ENCODE measurements at regions not wholly inside any gene's neighbourhood (a gene's known extent, or its start where the extent isn't known, plus 50 kb on each side); places are given as distances from the start of the nearest gene placed in this dataset.

GRCh38 chrX:95974096-95974470 lies 710.6 kb upstream of the DIAPH2 start:
- no peak for ATAC-seq
- TF ChIP-seq ISL1 (CRISPR knock-in tag; IDR thresholded peaks at IDR 0.05) (no peak), POU6F1 (CRISPR knock-in tag; IDR thresholded peaks at IDR 0.05; ENCODE audit: borderline replicate concordance, low read depth) (no peak), ZNF8 (CRISPR knock-in tag; IDR thresholded peaks at IDR 0.05) (no peak)

DNA sequence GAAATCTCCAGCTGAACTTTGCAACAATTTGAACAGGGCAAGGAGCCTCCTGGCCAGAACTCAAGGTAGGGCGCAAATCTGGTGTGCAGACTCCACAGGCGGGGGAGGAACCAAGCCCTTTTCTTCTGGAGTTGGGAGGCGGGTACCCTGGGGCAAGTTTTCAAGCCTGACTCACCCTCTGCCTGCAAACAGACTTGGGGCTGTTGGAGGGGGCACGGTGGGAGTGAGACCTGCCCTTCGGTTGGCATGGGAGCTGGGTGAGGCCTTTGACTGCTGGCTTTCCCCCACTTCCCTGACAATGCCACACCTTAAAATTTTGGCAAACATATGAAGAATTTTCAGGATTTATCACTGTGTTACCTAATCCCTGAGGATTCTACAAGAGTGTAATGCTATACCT lies 709.8 kb upstream of the DIAPH2 start:
- TF ChIP-seq RARB (CRISPR knock-in tag; IDR thresholded peaks at IDR 0.05) (no peak), GLIS3 (CRISPR knock-in tag; IDR thresholded peaks at IDR 0.05) (no peak), ZNF70 (CRISPR knock-in tag; IDR thresholded peaks at IDR 0.05) (no peak), ZFP30 (CRISPR knock-in tag; IDR thresholded peaks at IDR 0.05) (no peak), OSR1 (CRISPR knock-in tag; IDR thresholded peaks at IDR 0.05) (no peak), TOX (CRISPR knock-in tag; IDR thresholded peaks at IDR 0.05; ENCODE audit: borderline replicate concordance) (no peak), ZC3H10 (CRISPR knock-in tag; IDR thresholded peaks at IDR 0.05) (no peak), BACH2 (CRISPR knock-in tag; IDR thresholded peaks at IDR 0.05; ENCODE audit: borderline replicate concordance) (no peak), SNAI2 (CRISPR knock-in tag; IDR thresholded peaks at IDR 0.05) (no peak)

DNA sequence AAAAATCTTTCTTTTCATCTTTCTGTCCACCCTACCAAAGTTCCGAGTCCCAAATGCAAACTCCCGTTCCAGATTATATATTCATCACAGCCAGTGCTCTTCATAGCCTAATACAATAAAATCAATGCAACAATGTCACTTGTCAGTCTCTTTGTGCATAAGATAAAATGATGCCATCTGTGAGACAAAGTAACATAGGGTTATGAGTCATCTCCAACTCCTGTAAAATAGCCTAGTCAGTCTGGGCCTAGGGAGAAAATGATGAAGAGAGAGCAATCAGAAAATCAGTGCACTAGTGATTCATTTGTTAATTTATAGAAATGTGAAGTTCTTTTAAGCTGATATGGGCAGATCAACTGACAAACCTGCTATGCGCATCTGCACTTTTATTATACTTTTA lies 689.1 kb upstream of the DIAPH2 start:
- ATAC-seq = no peak
- no peak for TF ChIP-seq PATZ1 (CRISPR knock-in tag; IDR thresholded peaks at IDR 0.05; ENCODE audit: borderline replicate concordance)
- no peak for TF ChIP-seq RARB (CRISPR knock-in tag; IDR thresholded peaks at IDR 0.05)
- no peak for TF ChIP-seq BACH2 (CRISPR knock-in tag; IDR thresholded peaks at IDR 0.05; ENCODE audit: borderline replicate concordance)
- TF ChIP-seq, protein P1, sequence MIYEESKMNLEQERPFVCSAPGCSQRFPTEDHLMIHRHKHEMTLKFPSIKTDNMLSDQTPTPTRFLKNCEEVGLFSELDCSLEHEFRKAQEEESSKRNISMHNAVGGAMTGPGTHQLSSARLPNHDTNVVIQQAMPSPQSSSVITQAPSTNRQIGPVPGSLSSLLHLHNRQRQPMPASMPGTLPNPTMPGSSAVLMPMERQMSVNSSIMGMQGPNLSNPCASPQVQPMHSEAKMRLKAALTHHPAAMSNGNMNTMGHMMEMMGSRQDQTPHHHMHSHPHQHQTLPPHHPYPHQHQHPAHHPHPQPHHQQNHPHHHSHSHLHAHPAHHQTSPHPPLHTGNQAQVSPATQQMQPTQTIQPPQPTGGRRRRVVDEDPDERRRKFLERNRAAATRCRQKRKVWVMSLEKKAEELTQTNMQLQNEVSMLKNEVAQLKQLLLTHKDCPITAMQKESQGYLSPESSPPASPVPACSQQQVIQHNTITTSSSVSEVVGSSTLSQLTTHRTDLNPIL (CRISPR knock-in tag; IDR thresholded peaks at IDR 0.05; ENCODE audit: low read depth) = no peak
- no peak for TF ChIP-seq ZFP3 (CRISPR knock-in tag; IDR thresholded peaks at IDR 0.05)
- TF ChIP-seq ZNF565 (CRISPR knock-in tag; conservative IDR thresholded peaks at IDR 0.05; ENCODE audit: low read depth) = no peak
- TF ChIP-seq GLIS3 (CRISPR knock-in tag; IDR thresholded peaks at IDR 0.05) = no peak
- no peak for TF ChIP-seq CSRNP3 (CRISPR knock-in tag; IDR thresholded peaks at IDR 0.05)

More for the DNA sequence above, 709.8 kb upstream of the DIAPH2 start:
- ATAC-seq = no peak

GRCh38 chrX:95996294-95996693 lies 688.3 kb upstream of the DIAPH2 start:
- ATAC-seq = no peak
- TF ChIP-seq ZNF70 (CRISPR knock-in tag; IDR thresholded peaks at IDR 0.05) = no peak
- no peak for TF ChIP-seq OSR1 (CRISPR knock-in tag; IDR thresholded peaks at IDR 0.05)
- no peak for TF ChIP-seq ARNTL (CRISPR knock-in tag; IDR thresholded peaks at IDR 0.05; ENCODE audit: borderline replicate concordance, low read depth)
- TF ChIP-seq CSRNP3 (CRISPR knock-in tag; IDR thresholded peaks at IDR 0.05) = no peak
- no peak for TF ChIP-seq ZC3H10 (CRISPR knock-in tag; IDR thresholded peaks at IDR 0.05)
- no peak for TF ChIP-seq ISL1 (CRISPR knock-in tag; IDR thresholded peaks at IDR 0.05)
- no peak for TF ChIP-seq PPARA (CRISPR knock-in tag; IDR thresholded peaks at IDR 0.05; ENCODE audit: borderline replicate concordance)
- no peak for TF ChIP-seq ZNF565 (CRISPR knock-in tag; conservative IDR thresholded peaks at IDR 0.05; ENCODE audit: low read depth)
- TF ChIP-seq TOX (CRISPR knock-in tag; IDR thresholded peaks at IDR 0.05; ENCODE audit: borderline replicate concordance) = no peak
- TF ChIP-seq ZFP30 (CRISPR knock-in tag; IDR thresholded peaks at IDR 0.05) = no peak
- no peak for TF ChIP-seq SNAI2 (CRISPR knock-in tag; IDR thresholded peaks at IDR 0.05)
- TF ChIP-seq BACH2 (CRISPR knock-in tag; IDR thresholded peaks at IDR 0.05; ENCODE audit: borderline replicate concordance) = no peak
- TF ChIP-seq POU6F1 (CRISPR knock-in tag; IDR thresholded peaks at IDR 0.05; ENCODE audit: borderline replicate concordance, low read depth) = no peak

Measured in SK-N-SH treated with all-trans-retinoic acid at 6 μM for 48 hours (cell line).